ENCODE measurements at regions not wholly inside any gene's neighbourhood (a gene's known extent, or its start where the extent isn't known, plus 50 kb on each side); places are given as distances from the start of the nearest gene placed in this dataset.

DNA sequence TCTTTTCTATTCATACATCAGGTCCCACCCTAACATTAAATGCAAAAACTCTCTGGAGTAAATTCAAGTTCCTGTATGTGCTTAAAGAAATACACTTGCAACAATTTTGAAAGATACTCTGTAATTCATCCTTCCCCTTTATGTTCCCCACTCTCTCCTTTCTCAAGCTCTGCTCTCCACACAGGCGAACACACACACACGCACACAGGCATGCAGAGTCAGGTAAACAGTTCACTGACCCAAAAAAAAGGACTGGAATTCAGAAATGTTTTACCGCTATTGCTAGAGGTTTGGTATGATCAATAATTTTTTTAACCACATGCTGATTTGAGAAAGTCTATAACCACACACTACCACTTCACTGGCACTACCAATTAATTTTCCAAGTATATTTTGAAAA, 152.4 kb upstream of the TMCC3 start:
- TF ChIP-seq, protein P1, sequence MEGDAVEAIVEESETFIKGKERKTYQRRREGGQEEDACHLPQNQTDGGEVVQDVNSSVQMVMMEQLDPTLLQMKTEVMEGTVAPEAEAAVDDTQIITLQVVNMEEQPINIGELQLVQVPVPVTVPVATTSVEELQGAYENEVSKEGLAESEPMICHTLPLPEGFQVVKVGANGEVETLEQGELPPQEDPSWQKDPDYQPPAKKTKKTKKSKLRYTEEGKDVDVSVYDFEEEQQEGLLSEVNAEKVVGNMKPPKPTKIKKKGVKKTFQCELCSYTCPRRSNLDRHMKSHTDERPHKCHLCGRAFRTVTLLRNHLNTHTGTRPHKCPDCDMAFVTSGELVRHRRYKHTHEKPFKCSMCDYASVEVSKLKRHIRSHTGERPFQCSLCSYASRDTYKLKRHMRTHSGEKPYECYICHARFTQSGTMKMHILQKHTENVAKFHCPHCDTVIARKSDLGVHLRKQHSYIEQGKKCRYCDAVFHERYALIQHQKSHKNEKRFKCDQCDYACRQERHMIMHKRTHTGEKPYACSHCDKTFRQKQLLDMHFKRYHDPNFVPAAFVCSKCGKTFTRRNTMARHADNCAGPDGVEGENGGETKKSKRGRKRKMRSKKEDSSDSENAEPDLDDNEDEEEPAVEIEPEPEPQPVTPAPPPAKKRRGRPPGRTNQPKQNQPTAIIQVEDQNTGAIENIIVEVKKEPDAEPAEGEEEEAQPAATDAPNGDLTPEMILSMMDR (conservative IDR thresholded peaks at IDR 0.05; ENCODE audit: low read depth, low read length), result no peak
- TF ChIP-seq EZH2 (IDR thresholded peaks at IDR 0.05; ENCODE audit: borderline replicate concordance, low read depth, low read length, poor library complexity, severe bottlenecking), result no peak

Data from A673 (cell line).